ENCODE measurements at regions not wholly inside any gene's neighbourhood (a gene's known extent, or its start where the extent isn't known, plus 50 kb on each side); places are given as distances from the start of the nearest gene placed in this dataset.

- no TSS peak for BruUV-seq (replicated peaks)
- ChIA-PET CTCF (no interaction called here), POLR2A (ENCODE audit: unreplicated experiment) (no interaction called here)
- no peak overlapping the region for H4K91ac ChIP-seq (ENCODE audit: insufficient read depth, low read depth, low read length)
- H2BK15ac ChIP-seq (ENCODE audit: low read depth, low read length), result no peak overlapping the region
- no peak overlapping the region for H3K18ac ChIP-seq (ENCODE audit: low read depth, low read length)
- intact Hi-C loops (cut with micrococcal nuclease) (no loop called here), in situ Hi-C loops (cut with MboI; ENCODE audit: low sequenced_read_pairs) (no loop called here), dilution Hi-C loops (cut with HindIII; ENCODE audit: low sequenced_read_pairs, unreplicated experiment) (no loop called here)
- H3K56ac ChIP-seq (ENCODE audit: extremely low read depth, insufficient read depth, low read length), result no peak overlapping the region
- H3K9ac ChIP-seq (ENCODE audit: low read depth, low read length), result no peak overlapping the region
- H3K4ac ChIP-seq (ENCODE audit: low read depth, low read length), result no peak overlapping the region
- H3K14ac ChIP-seq (replicated peaks; ENCODE audit: low read depth, low read length), result no peak overlapping the region
- H4K20me1 ChIP-seq (ENCODE audit: insufficient read depth, low read length), result no peaks in the 10 kb centered on the region
- no peak overlapping the region for H4K8ac ChIP-seq (ENCODE audit: low read depth in 2 of 2, low read length in 2 of 2)
- no peak overlapping the region for H2BK5ac ChIP-seq (ENCODE audit: low read depth, low read length, poor library complexity, severe bottlenecking)
- H3K27ac ChIP-seq (ENCODE audit: insufficient read depth, low read length), result no peak overlapping the region
- no peak overlapping the region for H3K23ac ChIP-seq (ENCODE audit: low read depth, low read length)
- no peak overlapping the region for H2AK5ac ChIP-seq (ENCODE audit: low read depth, low read length)
- H3K9me1 ChIP-seq (ENCODE audit: insufficient read depth, low read length), result no peaks in the 10 kb centered on the region
- H2AFZ ChIP-seq (replicated peaks; ENCODE audit: low read length, poor library complexity), result no peak overlapping the region
- H3K36me3 ChIP-seq (ENCODE audit: control insufficient read depth, insufficient read depth, low read length), result no peaks in the 10 kb centered on the region
- no CpG with 5 or more reads among the region's 2 CpGs for WGBS, 2 experiments (ENCODE audit: extremely low coverage in 2 of 2, insufficient read length in 1 of 2)
- H4K5ac ChIP-seq (ENCODE audit: low read depth, low read length), result no peak overlapping the region
- no peaks in the 10 kb centered on the region for H3K4me1 ChIP-seq (ENCODE audit: control insufficient read depth, insufficient read depth, low read length)
- TF ChIP-seq CTCF (conservative IDR thresholded peaks at IDR 0.05; ENCODE audit: low read depth, low read length), result no peak
- no peak for TF ChIP-seq CEBPB (IDR thresholded peaks at IDR 0.05; ENCODE audit: low read depth, low read length)
- no peak for TF ChIP-seq NFE2L2 (IDR thresholded peaks at IDR 0.05; ENCODE audit: low read depth, low read length)
- TF ChIP-seq ELK1 (IDR thresholded peaks at IDR 0.05; ENCODE audit: borderline replicate concordance, low read depth, low read length), result no peak
- no peak for TF ChIP-seq SMC3 (IDR thresholded peaks at IDR 0.05; ENCODE audit: low read depth, low read length)
- no peak for TF ChIP-seq CHD1 (IDR thresholded peaks at IDR 0.05; ENCODE audit: low read depth, low read length)
- no peak for TF ChIP-seq USF2 (IDR thresholded peaks at IDR 0.05; ENCODE audit: low read depth, low read length)
- no peaks in the 10 kb centered on the region; the same call in 1 of the 2 replicates for H3K9me3 ChIP-seq (ENCODE audit: control insufficient read depth, insufficient read depth, low read length)
- no peak overlapping the region for H2BK20ac ChIP-seq (ENCODE audit: low read depth, low read length)
- no peaks in the 10 kb centered on the region for H3K27me3 ChIP-seq (ENCODE audit: control insufficient read depth, insufficient read depth, low read length)
- ATAC-seq (ENCODE audit: low read depth) (no peak), DNase-seq (no peak)
- H2AK9ac ChIP-seq (replicated peaks; ENCODE audit: low read depth, low read length, poor library complexity), result no peak overlapping the region
- no peak overlapping the region for H2BK120ac ChIP-seq (ENCODE audit: low read depth, low read length)
- no peaks in the 10 kb centered on the region for H3K79me1 ChIP-seq (ENCODE audit: low read depth in 1 of 2, low read length in 2 of 2)
- no peak overlapping the region for H3K4me3 ChIP-seq (ENCODE audit: insufficient read depth, low read depth, low read length)
- H3K4me2 ChIP-seq (ENCODE audit: low read depth, low read length), result no peak overlapping the region
Measured at GRCh38 chr4:97270051-97270450, 873.2 kb downstream of the STPG2 start.
